G401 (cell line): ENCODE measurements at regions not wholly inside any gene's neighbourhood (a gene's known extent, or its start where the extent isn't known, plus 50 kb on each side); places are given as distances from the start of the nearest gene placed in this dataset.

Experiments
- DNase-seq: peaks from one replicate; pipeline ENCODE4 v3.0.0-alpha.2; 2015; ENCODE audit warnings: low spot score
- in situ Hi-C: cut with HindIII; loops from 2 replicates; pipeline ENCODE4 v1.10.0; 2016; ENCODE audit warnings: low sequenced_read_pairs, mixed read lengths

DNA sequence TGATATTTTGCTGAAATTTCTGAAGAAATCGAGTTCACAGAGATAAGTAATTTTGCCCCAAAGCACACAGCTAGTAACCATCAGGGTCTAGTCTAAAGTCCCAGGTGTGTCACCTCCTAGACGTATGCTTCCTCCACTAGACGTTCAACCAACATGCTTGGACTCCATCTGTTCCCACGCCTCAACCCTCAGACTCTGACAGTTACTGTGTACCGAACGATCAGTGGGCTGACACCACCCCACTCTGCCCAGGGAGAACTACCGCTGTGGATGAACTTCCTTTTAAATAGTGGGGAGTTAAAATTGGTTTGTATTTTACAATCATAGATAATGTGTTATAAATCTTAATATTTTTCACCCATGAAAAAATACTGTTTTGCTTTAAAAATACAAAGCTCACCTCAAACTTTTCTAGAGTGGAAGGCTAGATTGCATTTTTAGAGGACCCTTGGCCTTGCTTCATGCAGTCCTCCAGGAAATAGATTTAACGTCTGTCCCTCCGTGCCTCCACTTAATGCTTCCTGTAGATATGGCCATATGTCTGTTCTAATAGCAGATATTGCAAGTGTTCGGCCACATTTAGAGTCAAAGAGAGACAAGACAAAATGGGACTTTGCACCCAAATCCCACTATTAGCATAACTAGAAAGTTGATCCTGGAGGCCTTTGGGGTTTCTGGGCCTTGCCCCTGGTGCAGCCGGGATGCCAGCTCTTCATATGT, 91.4 kb upstream of the ZPBP start:
- in situ Hi-C loops: no loop called here

DNA sequence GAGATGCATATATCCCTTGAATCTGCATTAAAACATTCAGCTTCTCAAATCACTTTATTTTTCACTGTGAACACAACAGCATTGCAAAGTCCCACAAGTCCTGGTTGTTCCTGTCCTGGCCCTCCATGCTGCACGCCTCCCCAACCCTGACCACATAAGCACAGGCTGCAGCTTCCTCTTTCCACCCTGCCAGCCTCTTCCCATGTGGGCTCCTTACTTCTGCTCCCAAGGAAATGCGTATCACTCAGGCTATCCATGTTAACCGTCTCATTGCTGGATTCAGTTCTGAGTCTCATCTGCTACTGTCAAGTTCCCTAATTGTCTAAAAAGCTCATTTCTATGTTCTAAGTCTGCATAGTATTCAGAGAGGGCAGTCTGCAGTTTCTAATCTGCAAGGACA, 89.7 kb upstream of the ZPBP start:
- in situ Hi-C loops: no loop called here

More for the DNA sequence above, 91.4 kb upstream of the ZPBP start:
- no peak for DNase-seq

DNA sequence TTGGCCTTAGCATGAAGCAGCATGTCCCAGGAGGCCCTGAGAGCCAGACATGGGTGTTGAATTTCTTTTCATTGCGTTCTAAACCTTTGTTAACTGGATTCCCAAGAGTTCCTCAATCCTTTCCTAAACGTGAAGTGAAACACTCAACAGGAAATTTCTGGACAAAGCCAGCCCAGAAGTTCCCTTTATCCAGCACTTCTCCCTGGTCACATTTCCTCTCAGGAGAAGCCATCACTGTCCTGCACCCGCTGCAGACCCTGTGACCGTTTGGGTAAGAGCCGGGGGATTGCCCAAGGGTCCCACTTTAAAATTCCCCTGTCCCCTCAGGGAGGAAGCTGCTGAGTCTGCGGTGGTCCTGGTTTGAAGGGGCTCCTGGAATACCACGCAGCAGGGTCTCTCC, 88.0 kb upstream of the ZPBP start:
- in situ Hi-C loops: no loop called here
- no peak for DNase-seq

More for the DNA sequence above, 89.7 kb upstream of the ZPBP start:
- no peak for DNase-seq

DNA sequence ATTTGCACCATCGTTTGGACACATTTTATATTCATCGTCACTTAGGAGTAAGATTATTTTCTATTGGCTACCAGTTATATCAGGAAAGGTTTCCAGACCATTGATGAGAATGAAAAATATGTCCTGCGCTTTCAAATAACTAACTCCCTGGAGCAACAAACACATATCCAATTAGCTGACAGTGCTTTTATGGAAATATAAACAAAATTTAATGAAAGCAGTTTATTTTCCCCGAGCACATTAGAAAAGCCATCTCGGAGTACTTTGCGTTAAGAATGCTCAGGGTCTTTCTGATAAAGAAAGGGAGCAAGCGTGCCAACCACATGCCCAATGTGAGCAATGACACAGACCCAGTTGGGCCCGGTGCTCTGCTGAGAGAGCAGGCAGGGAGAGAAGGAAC, 85.1 kb upstream of the ZPBP start:
- DNase-seq: no peak
- in situ Hi-C loops: no loop called here

DNA sequence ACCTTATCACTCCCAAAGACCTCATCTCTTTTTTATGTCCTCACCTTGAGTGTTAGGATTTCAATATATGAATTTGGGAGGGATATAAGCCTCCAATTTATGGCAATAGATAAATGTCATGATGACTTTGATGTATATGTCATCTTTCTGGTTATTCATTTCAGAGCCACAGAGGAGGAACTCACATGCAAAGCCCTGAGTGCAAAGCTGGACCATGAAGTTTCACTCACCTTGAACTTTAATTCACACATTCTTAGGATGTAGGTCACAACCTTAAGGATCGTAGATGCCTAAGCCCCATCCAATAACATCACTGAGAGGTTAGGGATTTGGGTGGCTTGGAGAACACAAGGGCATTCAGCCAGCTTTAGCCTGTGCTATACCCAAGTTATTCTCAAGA, 81.9 kb upstream of the ZPBP start:
- in situ Hi-C loops: no loop called here
- DNase-seq: no peak

DNA sequence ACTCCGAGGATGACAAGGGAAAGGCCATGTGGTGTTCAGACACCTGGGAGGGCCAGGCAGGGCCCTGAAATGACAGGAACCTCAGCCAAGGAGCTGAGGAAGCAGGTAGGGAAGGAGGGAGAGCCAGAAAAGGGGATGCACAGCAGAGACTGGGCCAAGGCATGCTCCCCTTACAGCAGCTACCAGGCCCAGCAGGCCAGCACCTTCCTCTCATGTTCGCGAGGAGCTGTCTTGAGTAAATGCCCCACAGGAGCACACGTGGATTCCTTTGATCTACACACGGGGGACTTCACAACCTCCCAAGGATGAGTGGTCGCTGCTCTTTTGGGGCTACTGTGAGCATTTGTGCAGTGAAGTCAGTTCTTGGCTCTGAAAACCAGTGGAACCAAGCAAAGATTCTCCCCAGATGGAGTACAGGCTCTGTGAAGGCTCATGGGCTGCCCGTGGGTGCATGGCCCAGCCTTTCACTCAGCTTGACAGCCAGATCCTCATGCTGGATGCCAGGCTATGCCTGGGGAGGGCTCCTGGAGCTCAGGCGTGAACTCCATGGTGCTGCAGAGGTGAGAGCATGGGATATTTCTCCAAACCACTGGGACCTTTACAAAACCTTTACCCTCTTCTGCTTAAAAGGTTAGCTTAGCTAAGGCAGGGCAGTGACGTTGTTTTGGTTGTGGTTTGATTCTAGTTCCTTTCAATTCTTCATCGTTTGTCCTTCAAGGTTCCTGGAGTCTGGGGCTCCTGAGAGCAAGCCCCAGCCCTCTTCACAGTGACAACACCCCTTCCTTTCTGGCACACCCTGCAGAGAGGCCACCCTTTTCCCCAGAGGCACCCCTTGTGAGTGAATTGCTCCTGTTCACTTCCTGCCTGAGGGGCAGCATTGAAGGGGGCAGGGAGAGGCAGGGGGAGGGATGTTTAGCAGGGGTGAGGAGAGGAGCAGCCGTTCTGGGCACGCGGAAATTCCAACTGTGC, 74.2 kb upstream of the ZPBP start:
- in situ Hi-C loops: no loop called here

DNA sequence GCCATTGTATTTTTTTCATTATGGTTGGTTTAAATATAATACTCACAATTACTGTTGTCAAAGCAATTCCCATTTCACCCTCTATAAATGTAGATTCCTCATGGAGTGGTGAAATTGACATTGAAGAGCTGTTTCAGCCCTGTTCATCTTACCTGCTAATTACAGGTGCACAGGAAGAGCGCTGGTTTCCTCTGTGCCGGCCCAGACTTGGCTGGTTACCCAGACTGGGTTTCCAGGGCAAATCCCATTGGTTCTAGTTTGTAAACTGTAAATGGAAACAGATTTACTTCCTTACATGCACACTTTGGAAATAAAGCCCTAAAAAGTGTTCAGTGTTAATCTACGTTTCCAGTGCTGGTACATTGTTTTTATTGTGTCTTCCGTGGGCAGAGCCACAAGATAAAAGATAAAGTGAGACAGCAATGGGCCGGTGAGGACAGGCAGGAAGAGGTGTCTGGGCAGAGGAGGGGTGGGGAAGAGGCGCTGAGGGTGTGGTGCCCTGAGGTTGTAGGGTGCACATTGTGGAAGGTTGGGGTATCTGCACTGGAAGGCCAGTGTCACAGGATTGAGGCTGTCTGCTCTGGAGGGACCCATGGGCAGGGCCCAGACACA, 71.6 kb upstream of the ZPBP start:
- no peak for DNase-seq
- in situ Hi-C loops: no loop called here

More for the DNA sequence above, 74.2 kb upstream of the ZPBP start:
- DNase-seq: no peak

DNA sequence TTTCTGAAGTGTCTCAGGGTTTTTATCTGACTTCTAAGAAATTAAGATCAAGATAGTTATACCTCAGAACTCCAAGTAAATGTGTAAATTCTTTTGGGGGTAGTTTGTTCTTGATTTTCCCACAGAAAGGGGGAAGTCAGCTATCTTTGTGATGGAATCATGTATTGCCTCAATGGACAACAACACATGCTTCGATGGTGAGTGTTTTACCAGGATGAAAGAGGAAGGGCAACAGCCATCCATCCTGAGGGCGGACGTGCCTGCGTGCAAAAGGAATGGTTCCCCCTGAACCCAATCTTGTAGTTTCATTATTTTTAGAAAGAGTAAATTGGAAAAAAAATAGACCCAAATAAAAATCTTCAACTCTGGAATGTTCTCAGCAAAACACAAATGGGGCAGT, 67.2 kb upstream of the ZPBP start:
- DNase-seq: no peak
- in situ Hi-C loops: no loop called here

DNA sequence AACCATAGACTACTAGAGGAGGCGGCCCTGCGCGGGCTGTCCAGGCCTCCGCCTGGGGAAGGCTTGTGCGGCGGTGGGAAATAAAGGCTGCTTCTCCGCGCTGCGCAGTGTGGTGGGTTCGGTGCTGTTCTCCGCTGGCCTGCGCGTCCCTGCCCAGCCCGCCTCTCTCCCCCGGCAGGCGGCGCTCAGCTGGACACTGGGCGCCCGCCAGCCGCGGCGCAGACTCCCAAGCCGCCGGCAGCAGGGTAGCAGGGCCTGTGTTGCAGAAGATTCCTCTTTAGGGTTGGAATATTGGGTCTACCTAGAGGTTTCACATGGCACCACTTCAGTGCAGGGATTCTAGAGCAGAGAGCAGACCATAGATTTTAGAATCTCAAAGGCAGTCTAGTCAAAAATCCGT, 66.1 kb upstream of the ZPBP start:
- in situ Hi-C loops: no loop called here

DNA sequence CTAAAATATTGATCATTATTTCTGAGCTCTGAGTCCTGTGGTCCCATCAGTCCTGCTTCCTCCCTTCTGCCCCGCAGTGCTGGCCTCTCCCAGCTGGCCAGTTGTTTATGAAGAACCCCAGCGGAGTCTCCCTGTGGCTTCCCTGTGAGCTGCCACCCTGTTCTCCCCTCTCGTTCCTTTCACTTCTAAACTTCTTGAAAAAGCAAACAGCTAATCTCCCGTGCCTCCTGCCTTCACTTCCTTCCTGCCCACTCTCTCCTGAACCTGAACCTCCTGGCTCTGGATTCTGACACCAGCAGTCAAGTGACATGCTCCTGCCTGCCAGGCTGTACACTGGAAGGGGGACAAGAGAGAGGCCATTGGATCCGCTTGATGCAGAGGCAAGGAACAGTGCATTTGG, 63.7 kb upstream of the ZPBP start:
- in situ Hi-C loops: no loop called here
- no peak for DNase-seq

More for the DNA sequence above, 66.1 kb upstream of the ZPBP start:
- DNase-seq: no peak

DNA sequence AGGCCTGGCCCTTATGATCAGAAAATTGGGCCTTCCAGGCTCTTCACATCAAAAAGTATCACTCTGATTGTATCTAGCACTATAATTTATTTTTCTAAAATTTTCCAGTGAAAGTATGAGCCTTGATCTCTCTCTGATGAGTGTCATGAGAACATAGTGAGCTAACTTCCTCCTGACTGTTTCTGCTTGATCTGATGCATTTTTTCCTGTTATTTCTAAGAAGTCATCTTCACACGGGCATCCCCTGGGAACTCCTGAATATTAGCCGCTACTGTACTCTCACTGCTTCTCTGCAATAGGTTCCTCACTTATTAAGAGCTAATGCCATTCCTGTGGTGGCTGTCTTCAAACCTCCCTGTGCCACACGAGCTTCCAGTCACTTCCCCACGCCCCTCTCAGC, 63.1 kb upstream of the ZPBP start:
- no peak for DNase-seq
- in situ Hi-C loops: no loop called here

DNA sequence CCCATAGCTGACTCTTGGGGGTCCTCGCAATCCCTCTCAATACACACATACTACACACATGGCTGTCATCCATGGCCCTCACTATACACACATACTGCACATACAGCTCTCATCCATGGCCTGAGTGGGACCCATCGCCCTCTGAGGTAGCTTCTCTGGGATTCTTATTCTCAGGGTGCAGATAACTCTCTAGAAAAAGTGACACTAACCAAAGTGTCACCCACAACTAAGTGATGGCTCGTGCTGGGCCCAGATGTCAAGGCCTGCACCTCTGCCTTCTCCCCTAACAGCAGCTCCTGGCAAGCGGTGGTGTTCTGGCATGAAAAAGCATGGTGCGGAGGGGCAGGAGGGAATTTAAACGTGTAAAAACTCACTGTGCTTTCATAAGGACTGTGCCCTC, 62.7 kb upstream of the ZPBP start:
- in situ Hi-C loops: no loop called here
- no peak for DNase-seq

DNA sequence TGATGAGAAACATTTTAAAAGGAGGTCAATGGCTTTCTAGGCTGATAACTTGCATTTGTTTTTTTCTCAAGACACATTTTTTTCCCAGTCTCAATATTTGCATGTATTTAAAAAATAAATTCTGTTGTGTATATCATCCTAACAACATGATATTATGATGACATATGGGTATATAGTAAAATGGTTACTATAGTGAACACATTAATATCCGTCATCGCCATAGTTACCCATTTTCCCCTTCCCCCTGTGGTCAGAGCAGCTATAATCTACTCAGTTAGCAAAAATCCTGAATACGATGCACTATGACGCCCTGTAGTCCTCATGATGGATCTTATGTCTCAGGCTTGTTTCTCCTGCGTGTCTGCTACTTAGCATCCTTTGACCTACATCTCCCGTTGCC, 60.9 kb upstream of the ZPBP start:
- in situ Hi-C loops: no loop called here
- DNase-seq: no peak

DNA sequence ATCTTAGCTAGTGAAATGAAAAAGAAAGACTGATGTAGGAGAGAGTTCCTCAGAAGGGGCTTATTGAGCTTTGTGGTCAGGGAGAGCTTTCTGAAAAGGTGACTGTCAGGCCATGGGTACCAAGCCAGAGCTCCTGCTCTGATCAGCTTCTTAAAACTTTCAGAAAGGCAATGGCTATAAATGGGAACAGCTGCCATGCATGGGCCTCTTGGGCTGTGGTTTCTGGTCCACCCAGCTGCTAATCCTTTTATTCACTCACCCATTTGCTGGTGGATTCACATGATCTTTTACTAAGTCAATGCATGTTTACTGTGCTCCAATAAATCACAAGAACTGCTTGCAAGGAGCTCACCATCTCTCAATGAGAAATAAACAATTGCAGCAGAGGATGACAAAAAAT, 60.1 kb upstream of the ZPBP start:
- no peak for DNase-seq
- in situ Hi-C loops: no loop called here

DNA sequence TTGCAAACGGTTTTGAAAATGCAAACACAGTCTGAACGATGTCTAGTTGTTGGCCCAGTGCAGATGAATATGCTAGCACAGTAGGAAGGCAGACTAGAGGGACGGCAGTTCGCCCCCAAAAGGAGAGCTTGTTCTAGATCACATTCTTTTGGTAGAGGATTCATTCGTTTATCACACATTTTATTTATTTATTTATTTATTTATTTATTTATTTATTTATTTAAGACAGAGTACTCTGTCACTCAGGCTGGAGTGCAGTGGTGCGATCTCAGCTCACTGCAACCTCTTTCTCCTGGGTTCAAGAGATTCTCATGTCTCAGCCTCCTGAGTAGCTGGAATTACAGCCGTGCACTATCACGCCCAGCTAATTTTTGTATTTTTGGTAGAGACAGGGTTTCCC, 59.4 kb upstream of the ZPBP start:
- in situ Hi-C loops: no loop called here
- no peak for DNase-seq

DNA sequence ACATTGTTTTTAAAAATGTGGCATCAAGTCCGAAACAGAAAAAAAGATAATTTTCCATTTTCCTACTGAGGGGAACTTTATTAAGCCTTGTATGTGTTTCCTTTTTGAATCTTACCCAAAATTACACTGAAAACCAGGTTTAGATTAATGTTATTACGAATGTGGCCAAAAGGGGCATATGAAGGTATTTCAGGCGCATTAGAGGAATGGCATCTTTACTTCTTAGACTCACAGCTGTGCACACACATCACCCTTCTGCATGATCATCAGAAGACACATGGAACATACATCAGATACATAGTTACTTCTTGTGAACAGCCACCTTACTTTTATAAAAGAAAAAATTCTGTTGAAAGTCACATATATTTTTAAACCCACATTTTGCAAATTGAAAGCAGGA, 58.6 kb upstream of the ZPBP start:
- in situ Hi-C loops: no loop called here
- no peak for DNase-seq

DNA sequence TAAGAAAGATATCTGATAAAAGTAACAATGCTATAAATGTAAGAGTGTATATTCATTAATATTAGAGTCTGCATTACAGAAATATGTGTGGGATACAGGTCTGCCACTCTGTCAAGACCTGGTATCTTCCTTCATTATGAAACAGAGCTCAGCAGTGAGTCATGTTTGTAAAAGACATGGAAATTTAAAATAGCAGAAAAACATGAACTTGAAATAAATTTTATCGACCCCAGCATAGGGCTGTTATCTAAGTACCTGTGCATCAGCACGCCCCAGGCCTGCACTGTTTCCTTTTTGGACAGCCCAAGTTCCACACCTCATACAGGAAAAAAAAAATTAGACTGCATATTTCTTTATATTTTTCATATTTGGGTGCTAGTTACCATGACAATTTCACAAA, 58.0 kb upstream of the ZPBP start:
- in situ Hi-C loops: no loop called here

DNA sequence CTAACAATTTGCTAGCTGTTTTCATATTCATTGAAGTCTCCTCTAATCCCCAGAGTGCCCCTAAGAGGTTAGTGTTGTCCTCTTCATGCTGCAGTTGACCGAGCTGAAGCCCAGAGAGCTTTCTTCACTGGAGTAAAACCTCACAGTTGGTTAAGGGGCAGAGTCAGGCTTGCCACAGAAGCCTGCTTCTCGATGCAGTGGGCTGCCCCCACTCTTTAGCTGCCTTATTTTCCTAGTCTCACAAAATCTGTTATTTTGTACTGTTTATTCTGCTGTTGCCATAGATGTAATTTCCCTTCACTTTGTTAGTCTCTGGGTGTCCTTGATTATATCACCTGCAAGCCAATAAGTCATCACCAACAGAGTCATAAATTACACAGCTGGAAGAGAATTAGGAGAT, 56.3 kb upstream of the ZPBP start:
- in situ Hi-C loops: no loop called here
- no peak for DNase-seq

More for the DNA sequence above, 58.0 kb upstream of the ZPBP start:
- DNase-seq: no peak

DNA sequence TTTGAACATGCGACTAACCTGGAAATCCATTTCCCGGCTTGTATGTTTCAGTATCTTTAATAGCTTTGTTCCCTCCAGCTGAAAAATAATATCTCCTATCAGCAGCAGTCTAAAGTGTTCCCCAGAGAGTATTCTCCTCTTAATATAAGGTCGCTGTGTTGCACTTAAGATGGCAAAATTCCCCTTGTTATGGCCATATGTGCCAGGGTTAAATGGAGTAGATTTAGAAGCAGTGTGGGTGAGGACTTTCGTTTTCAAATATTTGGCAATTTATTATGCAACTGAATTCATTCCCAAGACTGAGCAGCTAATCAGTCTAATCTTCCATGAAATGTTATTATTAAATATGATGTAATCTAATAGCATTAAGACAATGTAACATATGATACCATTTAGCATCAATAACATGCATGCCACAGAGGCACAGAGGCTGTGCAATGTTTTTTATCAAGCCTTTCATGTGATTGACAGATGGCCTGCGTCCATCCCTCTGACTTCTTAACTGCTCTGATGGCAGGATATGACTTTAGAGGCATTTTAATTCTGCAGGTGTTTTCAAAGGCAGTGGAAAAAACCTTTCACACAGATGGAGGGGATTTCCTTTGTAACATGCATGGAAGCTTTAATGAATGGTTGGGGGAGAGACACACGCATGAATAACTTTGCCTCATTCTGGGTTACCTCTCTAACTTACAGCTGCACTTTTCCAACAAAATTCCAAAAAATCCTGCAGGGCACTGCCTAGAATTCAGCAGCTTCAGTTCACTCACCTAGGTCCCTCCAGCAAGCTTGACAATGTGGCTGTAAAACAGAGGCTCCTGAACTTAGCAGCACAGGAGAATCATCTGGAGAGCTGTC, 55.1 kb upstream of the ZPBP start:
- in situ Hi-C loops: no loop called here

More for the DNA sequence above, 55.1 kb upstream of the ZPBP start:
- DNase-seq: no peak
